A673 (cell line): ENCODE measurements at regions not wholly inside any gene's neighbourhood (a gene's known extent, or its start where the extent isn't known, plus 50 kb on each side); places are given as distances from the start of the nearest gene placed in this dataset.

Experiments used
- BruUV-seq: library from RNA; stranded (reverse); fragments of 400-500 nt; replicated peaks from 2 replicates; lab custom pipeline; 2021; lab: Mats Ljungman, UMichigan
- CTCF ChIA-PET: fragments of 300-600 bp; sonication (Branson Sonifier 250); formaldehyde crosslinking; loops from one replicate; lab custom pipeline; 2022; ENCODE audit warnings: antibody characterized with exemption; lab: Charles Lee
- POLR2A ChIA-PET: fragments of 300-600 bp; sonication (Branson Sonifier 250); formaldehyde crosslinking; loops from one replicate; lab custom pipeline; 2022; ENCODE audit warnings: antibody characterized with exemption; ENCODE audit not compliant: low non-redundant PET; lab: Charles Lee
- DNase-seq: peaks from one replicate; pipeline ENCODE4 v3.0.0-alpha.2; 2015; ENCODE audit warnings: low spot score
- H3K27ac ChIP-seq: fragments of 200-600 bp; sonication (generic); 2 replicates; pipeline ENCODE4 v1.5.1; 2016; ENCODE audit warnings: mixed run types, low read depth, mild to moderate bottlenecking, mixed read lengths, antibody characterized with exemption, low read length; ENCODE audit not compliant: poor library complexity, severe bottlenecking
- H3K27me3 ChIP-seq: fragments of 200-600 bp; sonication (generic); replicated peaks from 2 replicates; pipeline ENCODE4 v1.6.1; 2017; ENCODE audit warnings: mixed run types, low read depth, mild to moderate bottlenecking, mixed read lengths, antibody characterized with exemption, low read length; ENCODE audit not compliant: insufficient read depth, poor library complexity
- H3K36me3 ChIP-seq: fragments of 200-600 bp; sonication (generic); 2 replicates; pipeline ENCODE4 v1.6.1; 2016; ENCODE audit warnings: mixed run types, mild to moderate bottlenecking, mixed read lengths, antibody characterized with exemption, low read length; ENCODE audit not compliant: insufficient read depth, poor library complexity, severe bottlenecking
- H3K4me1 ChIP-seq: fragments of 200-600 bp; sonication (generic); 2 replicates; pipeline ENCODE4 v1.6.1; 2017; ENCODE audit warnings: mixed run types, mild to moderate bottlenecking, mixed read lengths, antibody characterized with exemption, low read length; ENCODE audit not compliant: insufficient read depth, poor library complexity, severe bottlenecking
- H3K4me3 ChIP-seq: fragments of 200-600 bp; sonication (generic); 2 replicates; pipeline ENCODE4 v1.5.1; 2016; ENCODE audit warnings: low read depth, mixed run types, mild to moderate bottlenecking, mixed read lengths, low read length; ENCODE audit not compliant: poor library complexity, severe bottlenecking
- H3K9me3 ChIP-seq: fragments of 200-600 bp; sonication (generic); 2 replicates; pipeline ENCODE4 v1.6.1; 2016; ENCODE audit warnings: mixed run types, low read depth, mild to moderate bottlenecking, mixed read lengths, antibody characterized with exemption, low read length; ENCODE audit not compliant: poor library complexity, severe bottlenecking
- CTCF ChIP-seq: fragments of 300-800, 200-600 bp; sonication (generic); conservative IDR thresholded peaks from 2 replicates; pipeline ENCODE4 v1.5.1; 2017; ENCODE audit warnings: low read depth, mild to moderate bottlenecking, antibody characterized with exemption, low read length, moderate library complexity, mixed read lengths
- EZH2 ChIP-seq: fragments of 200-600 bp; sonication (generic); IDR thresholded peaks from 2 replicates; pipeline ENCODE4 v1.6.1; 2017; ENCODE audit warnings: borderline replicate concordance, low read depth, mild to moderate bottlenecking, mixed read lengths, antibody characterized with exemption, low read length; ENCODE audit not compliant: poor library complexity, severe bottlenecking
- intact Hi-C: fragments of 100-400 bp; cut with micrococcal nuclease; formaldehyde crosslinking; loops from one replicate; pipeline ENCODE4 v1.10.0; 2022; ENCODE audit not compliant: unreplicated experiment

- TF ChIP-seq CTCF (no peak), EZH2 (no peak)
- CTCF ChIA-PET: no interaction called here
- no TSS peak for BruUV-seq
- DNase-seq: no peak
- H3K27ac ChIP-seq: no peak overlapping the region
- no peaks in the 10 kb centered on the region for H3K36me3 ChIP-seq
- peaks cover 27% of the 10 kb centered on the region for H3K27me3 ChIP-seq
- intact Hi-C loops: no loop called here
- H3K4me1 ChIP-seq: no peaks in the 10 kb centered on the region
- no peak overlapping the region for H3K4me3 ChIP-seq
- POLR2A ChIA-PET: no interaction called here
- no peaks in the 10 kb centered on the region for H3K9me3 ChIP-seq
These were observed 74.1 kb upstream of the SDK2 start for GRCh38 chr17:73718362-73718761.

GRCh38 chr17:73718912-73719311 is 74.7 kb upstream of the SDK2 start:
- intact Hi-C loops: no loop called here
- POLR2A ChIA-PET: no interaction called here
- Histone ChIP-seq H3K36me3 (no peaks in the 10 kb centered on the region), H3K4me1 (no peaks in the 10 kb centered on the region), H3K27me3 (peaks cover 21% of the 10 kb centered on the region), H3K27ac (no peak overlapping the region), H3K4me3 (no peak overlapping the region), H3K9me3 (no peaks in the 10 kb centered on the region)
- TF ChIP-seq EZH2 (no peak), CTCF (no peak)
- DNase-seq: no peak
- BruUV-seq: no TSS peak
- CTCF ChIA-PET: no interaction called here

- POLR2A ChIA-PET: no interaction called here
- H3K27ac ChIP-seq: no peak overlapping the region
- TF ChIP-seq CTCF: no peak
- TF ChIP-seq EZH2: no peak
- no peaks in the 10 kb centered on the region for H3K4me1 ChIP-seq
- no peak overlapping the region for H3K4me3 ChIP-seq
- peaks cover 14% of the 10 kb centered on the region for H3K27me3 ChIP-seq
- no peaks in the 10 kb centered on the region for H3K36me3 ChIP-seq
- no peak for DNase-seq
- no peaks in the 10 kb centered on the region for H3K9me3 ChIP-seq
- BruUV-seq: no TSS peak
- intact Hi-C loops: no loop called here
- CTCF ChIA-PET: no interaction called here
These were observed 75.4 kb upstream of the SDK2 start for GRCh38 chr17:73719588-73720071.
